ENCODE measurements at regions not wholly inside any gene's neighbourhood (a gene's known extent, or its start where the extent isn't known, plus 50 kb on each side); places are given as distances from the start of the nearest gene placed in this dataset.

GRCh38 chr10:113222207-113222606 lies 272.2 kb downstream of the TCF7L2 start:
- TF ChIP-seq, protein P1, sequence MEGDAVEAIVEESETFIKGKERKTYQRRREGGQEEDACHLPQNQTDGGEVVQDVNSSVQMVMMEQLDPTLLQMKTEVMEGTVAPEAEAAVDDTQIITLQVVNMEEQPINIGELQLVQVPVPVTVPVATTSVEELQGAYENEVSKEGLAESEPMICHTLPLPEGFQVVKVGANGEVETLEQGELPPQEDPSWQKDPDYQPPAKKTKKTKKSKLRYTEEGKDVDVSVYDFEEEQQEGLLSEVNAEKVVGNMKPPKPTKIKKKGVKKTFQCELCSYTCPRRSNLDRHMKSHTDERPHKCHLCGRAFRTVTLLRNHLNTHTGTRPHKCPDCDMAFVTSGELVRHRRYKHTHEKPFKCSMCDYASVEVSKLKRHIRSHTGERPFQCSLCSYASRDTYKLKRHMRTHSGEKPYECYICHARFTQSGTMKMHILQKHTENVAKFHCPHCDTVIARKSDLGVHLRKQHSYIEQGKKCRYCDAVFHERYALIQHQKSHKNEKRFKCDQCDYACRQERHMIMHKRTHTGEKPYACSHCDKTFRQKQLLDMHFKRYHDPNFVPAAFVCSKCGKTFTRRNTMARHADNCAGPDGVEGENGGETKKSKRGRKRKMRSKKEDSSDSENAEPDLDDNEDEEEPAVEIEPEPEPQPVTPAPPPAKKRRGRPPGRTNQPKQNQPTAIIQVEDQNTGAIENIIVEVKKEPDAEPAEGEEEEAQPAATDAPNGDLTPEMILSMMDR (IDR thresholded peaks at IDR 0.05): no peak
- TF ChIP-seq POLR2A (IDR thresholded peaks at IDR 0.05): no peak
